Naive thymus-derived CD4-positive, alpha-beta T cell (primary cell): ENCODE measurements at regions not wholly inside any gene's neighbourhood (a gene's known extent, or its start where the extent isn't known, plus 50 kb on each side); places are given as distances from the start of the nearest gene placed in this dataset.

ENCODE experiments used
- ATAC-seq: fragments of 150-1000 bp; cut with Tn5 transposase; 2 replicates; pipeline ENCODE4 v1.10.0; 2021; ENCODE audit warnings: mild to moderate bottlenecking, moderate library complexity
- CTCF ChIA-PET: fragments of 350-600 bp; sonication (Branson Sonifier 250); formaldehyde crosslinking; loops from one replicate; lab custom pipeline; 2021; ENCODE audit warnings: antibody characterized with exemption; lab: Charles Lee
- POLR2A ChIA-PET: fragments of 350-600 bp; sonication (Branson Sonifier 250); formaldehyde crosslinking; loops from one replicate; lab custom pipeline; 2021; ENCODE audit warnings: antibody characterized with exemption, inconsistent platforms; lab: Charles Lee
- DNase-seq, 9 donors: peaks; one replicate each; pipeline versions ENCODE4 v3.0.0 to v3.0.0-alpha.2; 2020 to 2022; ENCODE audit warnings: mixed read lengths in 1 of 9
- H3K27ac ChIP-seq: one replicate; pipeline ENCODE4 v1.7.0; 2013; ENCODE audit warnings: mild to moderate bottlenecking, low read depth, low read length, moderate library complexity
- H3K27me3 ChIP-seq, 2 donors: one replicate each; pipeline ENCODE4 v1.7.0; 2013; ENCODE audit warnings: low read length in 2 of 2, mild to moderate bottlenecking in 2 of 2, moderate library complexity in 2 of 2; ENCODE audit not compliant: control insufficient read depth in 2 of 2, insufficient read depth in 2 of 2
- H3K36me3 ChIP-seq, 3 experiments: 1 replicate in 2 of 3; 2 replicates in 1 of 3; pipeline ENCODE4 v1.7.0; 2013; ENCODE audit warnings: low read length in 3 of 3, mild to moderate bottlenecking in 3 of 3, moderate library complexity in 1 of 3; ENCODE audit not compliant: insufficient read depth in 3 of 3, control insufficient read depth in 2 of 3
- H3K4me1 ChIP-seq, 2 donors: one replicate each; pipeline ENCODE4 v1.7.0; 2013; ENCODE audit warnings: low read length in 2 of 2, mild to moderate bottlenecking in 2 of 2, moderate library complexity in 1 of 2; ENCODE audit not compliant: control insufficient read depth in 2 of 2, insufficient read depth in 2 of 2
- H3K4me3 ChIP-seq: 2 replicates; pipeline ENCODE4 v1.7.0; 2013; ENCODE audit warnings: mild to moderate bottlenecking, low read length
- H3K9me3 ChIP-seq, 3 experiments: 1 replicate in 2 of 3; 2 replicates in 1 of 3; pipeline ENCODE4 v1.7.0; 2013; ENCODE audit warnings: low read length in 3 of 3; ENCODE audit not compliant: control insufficient read depth in 2 of 3
- H3K27ac Mint-ChIP-seq, 9 donors: one replicate each; pipeline ENCODE4 v1.8.0; 2020 to 2022; ENCODE audit warnings: mixed read lengths in 9 of 9, mild to moderate bottlenecking in 8 of 9, moderate library complexity in 5 of 9, inconsistent platforms in 2 of 9
- H3K27me3 Mint-ChIP-seq, 5 donors: one replicate each; pipeline ENCODE4 v1.8.0; 2021 to 2022; ENCODE audit warnings: mixed read lengths in 5 of 5, mild to moderate bottlenecking in 1 of 5
- H3K36me3 Mint-ChIP-seq, 5 donors: one replicate each; pipeline ENCODE4 v1.8.0; 2020 to 2022; ENCODE audit warnings: mixed read lengths in 5 of 5, mild to moderate bottlenecking in 3 of 5, inconsistent platforms in 1 of 5
- H3K4me1 Mint-ChIP-seq, 7 donors: one replicate each; pipeline ENCODE4 v1.8.0; 2020 to 2022; ENCODE audit warnings: mixed read lengths in 7 of 7, mild to moderate bottlenecking in 3 of 7, inconsistent platforms in 1 of 7
- H3K4me3 Mint-ChIP-seq, 10 donors: one replicate each; pipeline ENCODE4 v1.8.0; 2020 to 2022; ENCODE audit warnings: mild to moderate bottlenecking in 10 of 10, mixed read lengths in 10 of 10, moderate library complexity in 6 of 10, inconsistent platforms in 2 of 10
- H3K9me3 Mint-ChIP-seq, 11 donors: one replicate each; pipeline ENCODE4 v1.8.0; 2020 to 2022; ENCODE audit warnings: mixed read lengths in 11 of 11, mild to moderate bottlenecking in 4 of 11, inconsistent platforms in 1 of 11, moderate library complexity in 1 of 11
- intact Hi-C, 2 donors: fragments of 100-400 bp; cut with micrococcal nuclease; formaldehyde crosslinking; loops; one replicate each; pipeline ENCODE4 v1.15.1; 2023

DNA sequence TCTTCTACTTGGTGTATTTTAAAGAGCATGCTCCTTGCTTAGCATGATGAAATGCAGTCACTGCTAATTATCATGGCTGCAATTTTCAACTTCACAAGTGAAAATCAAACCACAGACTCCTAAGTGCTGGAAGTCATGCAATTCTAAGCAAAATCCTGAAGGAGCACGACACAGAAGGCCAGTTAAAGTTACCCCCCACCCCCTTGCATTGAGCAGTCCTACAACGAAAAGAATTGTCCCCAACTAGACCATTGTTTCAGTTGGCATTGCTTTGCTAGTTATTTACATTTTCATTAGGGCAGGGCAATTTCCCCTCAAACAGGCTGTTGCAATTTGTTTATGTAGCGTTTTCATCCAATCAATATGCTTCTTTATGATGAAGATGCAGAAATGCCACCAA, 321.2 kb downstream of the PCDH7 start:
- H3K27me3 Mint-ChIP-seq: no peaks in the 10 kb centered on the region
- no peak for DNase-seq
- CTCF ChIA-PET: no interaction called here
- ATAC-seq: no peak
- H3K27me3 ChIP-seq: no peaks in the 10 kb centered on the region
- no peak overlapping the region for H3K27ac Mint-ChIP-seq
- no peaks in the 10 kb centered on the region for H3K4me1 ChIP-seq
- no peak overlapping the region for H3K4me3 ChIP-seq
- H3K4me3 Mint-ChIP-seq: no peak overlapping the region
- H3K36me3 ChIP-seq: no peaks in the 10 kb centered on the region
- POLR2A ChIA-PET: no interaction called here
- H3K4me1 Mint-ChIP-seq: no peaks in the 10 kb centered on the region
- H3K27ac ChIP-seq: no peak overlapping the region
- peaks cover 0 to 17% (median 2%) of the 10 kb centered on the region in 11 donors for H3K9me3 Mint-ChIP-seq
- intact Hi-C loops: no loop called here
- no peaks in the 10 kb centered on the region for H3K36me3 Mint-ChIP-seq
- H3K9me3 ChIP-seq: no peaks in the 10 kb centered on the region

DNA sequence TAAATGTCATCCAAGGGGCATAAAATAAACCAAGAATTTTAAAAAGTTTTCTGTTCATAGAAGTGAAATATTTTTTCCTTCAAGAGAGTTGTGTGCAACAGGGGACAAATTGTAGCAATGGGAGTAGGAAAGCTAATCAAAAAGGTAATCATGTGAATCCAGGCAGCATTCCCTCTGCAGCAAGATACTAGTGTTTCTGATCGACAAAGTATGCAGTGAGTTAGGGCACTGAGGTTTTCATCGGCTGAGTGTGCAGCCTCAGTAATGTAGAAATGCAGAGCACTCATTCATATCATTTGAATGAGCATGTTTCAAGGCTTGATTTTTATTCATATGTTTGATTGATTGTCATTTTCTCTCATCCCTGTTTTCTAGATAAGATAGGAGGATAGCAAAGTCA, 321.7 kb downstream of the PCDH7 start:
- ATAC-seq (no peak), DNase-seq (no peak)
- ChIA-PET CTCF (no interaction called here), POLR2A (no interaction called here)
- H3K4me1 ChIP-seq: no peaks in the 10 kb centered on the region
- intact Hi-C loops: no loop called here
- no peaks in the 10 kb centered on the region for H3K4me1 Mint-ChIP-seq
- no peak overlapping the region for H3K27ac Mint-ChIP-seq
- H3K4me3 Mint-ChIP-seq: no peak overlapping the region
- H3K36me3 ChIP-seq: no peaks in the 10 kb centered on the region
- no peaks in the 10 kb centered on the region for H3K36me3 Mint-ChIP-seq
- no peaks in the 10 kb centered on the region for H3K27me3 Mint-ChIP-seq
- no peak overlapping the region for H3K4me3 ChIP-seq
- no peaks in the 10 kb centered on the region for H3K27me3 ChIP-seq
- H3K9me3 ChIP-seq: no peaks in the 10 kb centered on the region
- H3K9me3 Mint-ChIP-seq: peaks cover 0 to 17% (median 2%) of the 10 kb centered on the region in 11 donors
- H3K27ac ChIP-seq: no peak overlapping the region

DNA sequence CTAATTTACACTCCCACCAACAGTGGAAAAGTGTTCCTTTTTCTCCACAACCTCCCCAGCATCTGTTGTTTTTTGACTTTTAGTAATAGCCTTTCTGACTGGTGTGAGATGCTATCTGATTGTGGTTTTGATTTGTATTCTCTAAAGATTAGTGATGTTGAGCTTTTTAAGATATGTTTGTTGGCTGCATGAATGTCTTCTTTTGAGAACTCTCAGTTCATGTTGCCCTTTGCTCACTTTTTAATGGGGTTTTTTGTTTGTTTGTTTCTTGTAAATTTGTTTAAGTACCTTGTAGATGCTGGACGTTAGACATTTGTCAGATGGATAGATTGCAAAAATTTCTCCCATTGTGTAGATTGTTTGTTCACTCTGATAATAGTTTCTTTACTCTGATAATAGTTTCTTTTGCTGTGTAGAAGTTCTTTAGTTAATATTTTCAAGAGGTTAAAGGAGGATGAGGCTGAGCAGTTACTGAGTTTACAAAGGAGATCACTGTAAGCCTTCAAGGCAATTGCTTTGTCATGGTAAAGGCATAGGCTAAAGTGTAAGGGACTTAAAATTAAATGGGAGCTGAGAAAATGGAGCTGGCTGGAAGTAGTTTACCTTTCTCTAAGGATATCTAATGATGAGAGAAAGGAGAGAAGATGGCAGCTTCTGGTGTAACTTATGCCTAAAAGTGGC, 323.4 kb downstream of the PCDH7 start:
- CTCF ChIA-PET: no interaction called here
- Mint-ChIP-seq H3K27ac (no peak overlapping the region), H3K27me3 (no peaks in the 10 kb centered on the region), H3K36me3 (no peaks in the 10 kb centered on the region), H3K4me1 (no peaks in the 10 kb centered on the region), H3K4me3 (no peak overlapping the region), H3K9me3 (peaks cover 0 to 17% (median 3%) of the 10 kb centered on the region in 11 donors)
- POLR2A ChIA-PET: no interaction called here
- DNase-seq: no peak
- intact Hi-C loops: no loop called here
- no peaks in the 10 kb centered on the region for H3K4me1 ChIP-seq
- no peaks in the 10 kb centered on the region for H3K27me3 ChIP-seq
- no peak overlapping the region for H3K27ac ChIP-seq
- H3K4me3 ChIP-seq: no peak overlapping the region
- H3K9me3 ChIP-seq: no peaks in the 10 kb centered on the region
- ATAC-seq: no peak
- no peaks in the 10 kb centered on the region for H3K36me3 ChIP-seq

DNA sequence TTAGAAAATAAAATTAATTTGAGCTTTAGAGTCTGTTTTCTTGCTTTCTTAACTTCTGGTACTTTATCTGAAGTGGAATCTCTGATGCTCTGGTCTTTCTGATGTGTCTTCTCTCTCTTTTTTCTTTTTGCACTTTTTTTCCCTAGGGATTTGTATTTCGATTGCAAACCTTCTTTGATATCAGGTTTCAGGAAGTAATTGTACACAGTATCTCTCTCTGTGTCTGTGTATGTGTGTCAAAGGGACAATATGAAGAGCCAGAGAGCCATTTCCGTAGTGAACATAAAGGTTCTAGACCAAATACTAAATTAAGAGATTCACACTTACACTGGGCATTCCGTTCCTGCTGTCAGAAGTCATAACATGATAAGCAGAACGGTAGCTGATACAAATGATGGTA, 325.0 kb downstream of the PCDH7 start:
- Mint-ChIP-seq H3K9me3 (peaks cover 0 to 16% (median 3%) of the 10 kb centered on the region in 11 donors), H3K27ac (no peak overlapping the region), H3K4me1 (no peaks in the 10 kb centered on the region), H3K27me3 (no peaks in the 10 kb centered on the region), H3K4me3 (no peak overlapping the region), H3K36me3 (no peaks in the 10 kb centered on the region)
- no peaks in the 10 kb centered on the region for H3K36me3 ChIP-seq
- no peak overlapping the region for H3K4me3 ChIP-seq
- no peaks in the 10 kb centered on the region for H3K9me3 ChIP-seq
- H3K27me3 ChIP-seq: no peaks in the 10 kb centered on the region
- CTCF ChIA-PET: no interaction called here
- intact Hi-C loops: no loop called here
- POLR2A ChIA-PET: no interaction called here
- H3K4me1 ChIP-seq: no peaks in the 10 kb centered on the region
- DNase-seq (no peak), ATAC-seq (no peak)
- H3K27ac ChIP-seq: no peak overlapping the region

DNA sequence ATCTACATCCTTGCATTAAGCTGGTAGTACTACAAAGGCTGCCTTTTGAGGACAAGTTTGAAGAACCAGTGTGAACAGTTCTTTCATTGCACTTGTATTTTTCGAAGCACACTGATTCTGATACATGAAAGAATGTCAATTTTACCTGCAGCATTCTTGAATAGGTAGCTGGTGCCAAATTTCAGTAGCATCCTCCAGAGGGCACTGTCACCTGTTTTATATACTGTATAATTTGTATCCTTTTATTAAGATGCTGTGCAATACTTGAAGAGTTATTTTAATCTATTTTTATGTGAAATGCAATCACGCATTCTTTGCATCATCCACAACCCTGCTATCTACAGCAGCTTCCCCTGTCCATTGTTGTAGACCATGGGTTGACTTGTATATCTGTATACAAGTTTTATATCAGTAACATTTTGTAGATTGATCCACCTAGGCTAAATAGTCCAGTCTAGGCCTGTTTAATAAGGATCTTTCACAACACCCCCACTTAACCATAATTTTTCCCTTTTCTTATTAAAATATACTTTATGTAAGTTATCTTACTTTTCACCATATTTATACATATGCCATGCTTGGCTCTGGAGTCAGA, 325.7 kb downstream of the PCDH7 start:
- Histone ChIP-seq H3K9me3 (no peaks in the 10 kb centered on the region), H3K4me3 (no peak overlapping the region), H3K36me3 (no peaks in the 10 kb centered on the region), H3K4me1 (no peaks in the 10 kb centered on the region), H3K27ac (no peak overlapping the region), H3K27me3 (no peaks in the 10 kb centered on the region)
- H3K9me3 Mint-ChIP-seq: peaks cover 0 to 14% (median 2%) of the 10 kb centered on the region in 11 donors
- ATAC-seq (no peak), DNase-seq (no peak)
- no peak overlapping the region for H3K27ac Mint-ChIP-seq
- ChIA-PET CTCF (no interaction called here), POLR2A (no interaction called here)
- intact Hi-C loops: no loop called here
- no peaks in the 10 kb centered on the region for H3K4me1 Mint-ChIP-seq
- H3K36me3 Mint-ChIP-seq: no peaks in the 10 kb centered on the region
- H3K27me3 Mint-ChIP-seq: no peaks in the 10 kb centered on the region
- no peak overlapping the region for H3K4me3 Mint-ChIP-seq

DNA sequence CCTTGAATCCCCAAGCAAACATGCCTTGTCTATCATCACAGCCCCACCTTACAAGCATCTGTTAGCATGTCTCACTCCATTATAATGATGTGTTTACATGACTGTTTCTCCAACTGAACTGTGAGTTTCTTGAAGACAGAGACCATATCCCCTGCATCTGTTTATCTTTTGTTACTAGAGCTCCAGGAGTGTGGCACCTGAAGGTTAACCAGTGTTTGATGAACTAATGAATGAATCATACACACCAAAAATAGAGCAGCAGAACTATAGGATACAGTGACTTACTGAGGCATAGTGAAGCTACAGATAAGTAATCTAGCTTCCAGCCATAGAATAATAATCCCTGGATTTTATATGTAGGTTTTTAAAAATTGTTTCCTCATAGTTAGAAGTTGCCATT, 331.0 kb downstream of the PCDH7 start:
- Histone ChIP-seq H3K27ac (no peak overlapping the region), H3K27me3 (no peaks in the 10 kb centered on the region), H3K4me1 (no peaks in the 10 kb centered on the region), H3K9me3 (no peaks in the 10 kb centered on the region), H3K36me3 (no peaks in the 10 kb centered on the region), H3K4me3 (no peak overlapping the region)
- no peaks in the 10 kb centered on the region for H3K27me3 Mint-ChIP-seq
- peaks cover 0 to 11% (median 1%) of the 10 kb centered on the region in 11 donors for H3K9me3 Mint-ChIP-seq
- ChIA-PET POLR2A (no interaction called here), CTCF (no interaction called here)
- ATAC-seq (no peak), DNase-seq (no peak)
- H3K4me1 Mint-ChIP-seq: no peaks in the 10 kb centered on the region
- intact Hi-C loops: no loop called here
- no peak overlapping the region for H3K27ac Mint-ChIP-seq
- H3K36me3 Mint-ChIP-seq: no peaks in the 10 kb centered on the region
- H3K4me3 Mint-ChIP-seq: no peak overlapping the region

DNA sequence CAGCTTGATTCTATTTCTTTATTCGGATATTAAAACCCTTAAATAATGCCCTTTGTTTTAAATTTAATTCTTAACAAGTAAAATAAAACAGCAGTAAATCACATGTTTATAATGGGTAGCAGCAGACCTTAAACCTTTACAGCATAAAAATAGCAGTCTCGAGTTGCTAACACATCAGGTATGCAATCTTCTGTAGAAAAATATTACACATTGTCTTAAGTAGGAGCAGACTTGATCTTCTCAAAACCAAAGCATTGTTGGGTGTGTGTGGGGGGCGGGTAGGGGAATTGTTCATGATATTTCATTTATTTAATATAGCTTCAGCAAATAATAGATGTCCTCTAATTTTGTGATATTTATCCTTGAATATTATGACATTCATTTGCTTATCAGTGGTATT, 331.4 kb downstream of the PCDH7 start:
- Mint-ChIP-seq H3K36me3 (no peaks in the 10 kb centered on the region), H3K27ac (no peak overlapping the region), H3K4me1 (no peaks in the 10 kb centered on the region), H3K27me3 (no peaks in the 10 kb centered on the region), H3K9me3 (peaks cover 0 to 14% (median 2%) of the 10 kb centered on the region in 11 donors), H3K4me3 (no peak overlapping the region)
- DNase-seq (no peak), ATAC-seq (no peak)
- H3K36me3 ChIP-seq: no peaks in the 10 kb centered on the region
- H3K9me3 ChIP-seq: no peaks in the 10 kb centered on the region
- no peaks in the 10 kb centered on the region for H3K4me1 ChIP-seq
- CTCF ChIA-PET: no interaction called here
- H3K27me3 ChIP-seq: no peaks in the 10 kb centered on the region
- POLR2A ChIA-PET: no interaction called here
- no peak overlapping the region for H3K27ac ChIP-seq
- H3K4me3 ChIP-seq: no peak overlapping the region
- intact Hi-C loops: no loop called here
